Thyroid gland (tissue), 4 donors: ENCODE measurements at regions not wholly inside any gene's neighbourhood (a gene's known extent, or its start where the extent isn't known, plus 50 kb on each side); places are given as distances from the start of the nearest gene placed in this dataset.

Source experiments
- DNase-seq, 2 donors: peaks; one replicate each; pipeline ENCODE4 v3.0.0-alpha.2; 2019
- H3K27ac ChIP-seq, 3 donors: fragments of 200-600 bp; sonication (generic); 1 replicate in 2 of 3; 2 replicates in 1 of 3; pipeline ENCODE4 v1.5.1; 2016 to 2019; ENCODE audit warnings: mild to moderate bottlenecking in 1 of 3, moderate library complexity in 1 of 3
- H3K27me3 ChIP-seq: fragments of 200-600 bp; sonication (generic); one replicate; pipeline ENCODE4 v1.5.1; 2019
- H3K36me3 ChIP-seq, 2 donors: fragments of 200-600 bp; sonication (generic); one replicate each; pipeline ENCODE4 v1.5.1; 2016 to 2019
- H3K4me1 ChIP-seq, 2 donors: fragments of 200-600 bp; sonication (generic); one replicate each; pipeline ENCODE4 v1.5.1; 2017 to 2019
- H3K4me3 ChIP-seq, 3 donors: fragments of 200-600 bp; sonication (generic); replicated peaks in 1 of 3; 1 replicate in 2 of 3; 2 replicates in 1 of 3; pipeline ENCODE4 v1.5.1; 2016; ENCODE audit warnings: mild to moderate bottlenecking in 1 of 3
- H3K9me3 ChIP-seq: fragments of 200-600 bp; sonication (generic); one replicate; pipeline ENCODE4 v1.5.1; 2017
- CTCF ChIP-seq, 6 experiments: fragments of 200-600 bp in 3 of 6; fragments of 450-650 bp in 3 of 6; sonication (generic) in 3 of 6; IDR thresholded peaks; one replicate each; pipeline ENCODE4 v1.5.1; 2016 to 2019; ENCODE audit warnings: antibody characterized with exemption in 6 of 6, mild to moderate bottlenecking in 2 of 6, inconsistent platforms in 1 of 6, moderate library complexity in 1 of 6
- POLR2A ChIP-seq, 2 donors: fragments of 450-650 bp; IDR thresholded peaks; one replicate each; pipeline ENCODE4 v1.6.1; 2017; ENCODE audit warnings: antibody characterized with exemption in 2 of 2, mild to moderate bottlenecking in 2 of 2, moderate library complexity in 1 of 2
- WGBS, 2 donors: methylation state at CpG; one replicate each; pipeline ENCODE4 v1.1.5; 2017; 5-methylcytosine and 5-hydroxymethylcytosine counted together
- intact Hi-C: fragments of 100-400 bp; cut with DNase I; formaldehyde crosslinking; loops from one replicate; pipeline ENCODE4 v1.15.1; 2023

DNA sequence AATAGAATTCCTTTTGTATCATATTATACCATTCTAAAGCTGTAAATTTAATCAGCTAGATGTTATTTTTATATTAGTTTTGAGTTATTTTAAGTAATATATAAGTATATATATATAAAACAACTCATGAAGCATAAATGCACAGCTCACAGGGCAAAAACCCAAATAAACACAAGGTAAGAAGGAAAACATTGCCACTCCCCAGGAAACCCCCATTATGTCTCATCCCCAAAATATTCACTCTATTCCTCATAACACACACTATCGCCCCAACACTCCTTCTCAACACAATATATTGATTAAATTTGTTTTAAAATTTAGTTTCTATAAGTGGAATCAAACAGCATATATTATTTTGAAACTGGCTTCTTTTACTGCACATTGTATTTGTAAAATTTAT is 98.6 kb upstream of the FAM83B start:
- TF ChIP-seq POLR2A (IDR thresholded peaks at IDR 0.05), result no peak
- TF ChIP-seq CTCF (IDR thresholded peaks at IDR 0.05), result no peak
- no peaks in the 10 kb centered on the region for H3K9me3 ChIP-seq
- H3K36me3 ChIP-seq, result no peaks in the 10 kb centered on the region
- no peak overlapping the region for H3K4me3 ChIP-seq
- H3K27ac ChIP-seq, result no peak overlapping the region
- no peak for DNase-seq
- intact Hi-C loops, result no loop called here
- no peaks in the 10 kb centered on the region for H3K4me1 ChIP-seq
- WGBS, 2 donors, result 89 to 90% methylated on average over 1 of the region's 1 CpG
- H3K27me3 ChIP-seq, result no peaks in the 10 kb centered on the region

- no peak overlapping the region for H3K27ac ChIP-seq
- WGBS, 2 donors, result 81 to 87% methylated on average over 1 of the region's 1 CpG
- no peaks in the 10 kb centered on the region for H3K9me3 ChIP-seq
- no peaks in the 10 kb centered on the region for H3K27me3 ChIP-seq
- no peaks in the 10 kb centered on the region for H3K36me3 ChIP-seq
- no peak for DNase-seq
- intact Hi-C loops, result no loop called here
- H3K4me3 ChIP-seq, result no peak overlapping the region
- TF ChIP-seq POLR2A (IDR thresholded peaks at IDR 0.05) (no peak), CTCF (IDR thresholded peaks at IDR 0.05) (no peak)
- H3K4me1 ChIP-seq, result no peaks in the 10 kb centered on the region
These were observed 92.2 kb upstream of the FAM83B start for GRCh38 chr6:54754406-54754805.

DNA sequence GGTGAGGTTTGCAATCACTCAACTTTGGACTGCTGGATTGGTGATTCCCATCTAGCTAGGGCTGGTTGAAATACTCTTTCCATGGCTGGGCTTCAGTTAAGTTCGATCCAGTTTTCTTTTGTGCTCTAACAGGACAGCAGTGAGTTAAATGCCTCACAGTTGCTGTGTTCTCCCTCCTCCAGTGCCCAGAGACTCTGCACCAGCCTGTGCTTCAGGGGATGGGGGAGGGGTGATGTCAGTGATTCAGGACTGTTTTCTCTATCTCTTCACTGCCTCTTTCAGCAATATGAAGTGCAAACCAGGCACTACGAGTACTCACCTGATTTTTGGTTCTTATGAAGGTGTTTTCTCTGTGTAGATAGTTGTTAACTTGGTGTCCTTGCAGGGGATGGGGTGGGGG is 88.2 kb upstream of the FAM83B start:
- intact Hi-C loops, result no loop called here
- Histone ChIP-seq H3K36me3 (no peaks in the 10 kb centered on the region), H3K27me3 (no peaks in the 10 kb centered on the region), H3K4me3 (no peak overlapping the region), H3K4me1 (no peaks in the 10 kb centered on the region), H3K27ac (no peak overlapping the region), H3K9me3 (no peaks in the 10 kb centered on the region)
- WGBS, 2 donors, result 68 to 78% methylated on average over 2 of the region's 2 CpGs
- DNase-seq, result no peak
- TF ChIP-seq CTCF (IDR thresholded peaks at IDR 0.05) (no peak), POLR2A (IDR thresholded peaks at IDR 0.05) (no peak)

- Histone ChIP-seq H3K27me3 (no peaks in the 10 kb centered on the region), H3K9me3 (no peaks in the 10 kb centered on the region), H3K4me1 (no peaks in the 10 kb centered on the region), H3K4me3 (no peak overlapping the region), H3K36me3 (no peaks in the 10 kb centered on the region), H3K27ac (no peak overlapping the region)
- TF ChIP-seq CTCF (IDR thresholded peaks at IDR 0.05) (no peak), POLR2A (IDR thresholded peaks at IDR 0.05) (no peak)
- WGBS, 2 donors, result 94 to 96% methylated on average over 1 of the region's 1 CpG
- intact Hi-C loops, result no loop called here
- DNase-seq, result no peak
These were observed 78.1 kb upstream of the FAM83B start for GRCh38 chr6:54768494-54768893.

DNA sequence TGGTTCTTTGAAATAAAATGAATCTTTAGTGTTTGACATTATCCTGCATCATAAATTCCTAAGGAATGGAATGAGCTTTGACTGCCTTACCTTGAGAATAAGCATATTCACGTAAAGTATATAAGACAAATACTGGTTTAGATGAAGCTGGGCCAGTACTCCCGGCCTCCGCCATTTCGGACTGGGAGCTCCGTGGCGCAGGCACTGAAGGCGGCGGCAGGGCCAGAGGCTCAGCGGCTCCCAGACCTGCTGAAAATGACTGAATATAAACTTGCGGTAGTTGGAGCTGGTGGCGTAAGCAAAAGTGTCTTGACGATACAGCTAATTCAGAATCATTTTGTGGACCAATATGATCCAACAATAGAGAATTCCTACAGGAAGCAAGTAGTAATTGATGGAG is 76.2 kb upstream of the FAM83B start:
- Histone ChIP-seq H3K27me3 (no peaks in the 10 kb centered on the region), H3K4me3 (no peak overlapping the region), H3K4me1 (no peaks in the 10 kb centered on the region), H3K9me3 (no peaks in the 10 kb centered on the region), H3K27ac (no peak overlapping the region), H3K36me3 (no peaks in the 10 kb centered on the region)
- no peak for DNase-seq
- 95 to 98% methylated on average over 12 of the region's 12 CpGs for WGBS, 2 donors
- intact Hi-C loops, result no loop called here
- no peak for TF ChIP-seq CTCF (IDR thresholded peaks at IDR 0.05)
- no peak for TF ChIP-seq POLR2A (IDR thresholded peaks at IDR 0.05)
